Uterus (tissue), 3 donors: ENCODE measurements at regions not wholly inside any gene's neighbourhood (a gene's known extent, or its start where the extent isn't known, plus 50 kb on each side); places are given as distances from the start of the nearest gene placed in this dataset.

Experiments used
- DNase-seq, 2 donors: peaks; one replicate each; pipeline ENCODE4 v3.0.0-alpha.2; 2019 to 2020
- H3K27ac ChIP-seq, 2 donors: fragments of 200-600 bp; sonication (generic); 1 replicate in 1 of 2; 2 replicates in 1 of 2; pipeline ENCODE4 v1.5.1; 2016 to 2018
- H3K27me3 ChIP-seq, 2 donors: fragments of 200-600 bp; sonication (generic); one replicate each; pipeline ENCODE4 v1.5.1; 2018 to 2019; ENCODE audit warnings: control low read depth in 1 of 2
- H3K36me3 ChIP-seq, 2 donors: fragments of 200-600 bp; sonication (generic); one replicate each; pipeline ENCODE4 v1.5.1; 2019; ENCODE audit warnings: control low read depth in 1 of 2
- H3K4me1 ChIP-seq, 2 donors: fragments of 200-600 bp; sonication (generic); one replicate each; pipeline ENCODE4 v1.5.1; 2018 to 2019; ENCODE audit warnings: control low read depth in 1 of 2
- H3K4me3 ChIP-seq, 2 donors: fragments of 200-600 bp; sonication (generic); 1 replicate in 1 of 2; 2 replicates in 1 of 2; pipeline ENCODE4 v1.5.1; 2018 to 2019; ENCODE audit warnings: mild to moderate bottlenecking in 1 of 2
- H3K9me3 ChIP-seq, 2 donors: fragments of 200-600 bp; sonication (generic); one replicate each; pipeline ENCODE4 v1.5.1; 2019; ENCODE audit warnings: control low read depth in 1 of 2
- CTCF ChIP-seq, 4 experiments: fragments of 200-600 bp in 2 of 4; fragments of 450-650 bp in 2 of 4; sonication (generic) in 2 of 4; IDR thresholded peaks; one replicate each; pipeline ENCODE4 v1.5.1; 2016 to 2019; ENCODE audit warnings: antibody characterized with exemption in 4 of 4, mild to moderate bottlenecking in 2 of 4, moderate library complexity in 1 of 4
- POLR2A ChIP-seq, 2 donors: fragments of 450-650 bp; IDR thresholded peaks; one replicate each; pipeline ENCODE4 v1.6.1; 2016; ENCODE audit warnings: antibody characterized with exemption in 2 of 2, mild to moderate bottlenecking in 1 of 2, moderate library complexity in 1 of 2
- intact Hi-C: fragments of 100-400 bp; cut with DNase I; formaldehyde crosslinking; loops from one replicate; pipeline ENCODE4 v1.15.1; 2023; ENCODE audit warnings: low total_unique reads
- donor health status: DM: yes; HTN: yes; CAD: no.

- TF ChIP-seq POLR2A (IDR thresholded peaks at IDR 0.05) (no peak), CTCF (IDR thresholded peaks at IDR 0.05) (peak in 1 of 4 experiments; percentile 20)
- Histone ChIP-seq H3K9me3 (no peaks in the 10 kb centered on the region), H3K4me1 (no peaks in the 10 kb centered on the region), H3K27me3 (peaks cover 0 to 4% of the 10 kb centered on the region in 2 donors), H3K27ac (no peak overlapping the region), H3K4me3 (no peak overlapping the region), H3K36me3 (no peaks in the 10 kb centered on the region)
- DNase-seq: no peak
- intact Hi-C loops: loop anchor here (10.0 kb wide), 1 partner anchor 516 kb away; no protein-coding TSS in a partner anchor
Observed at GRCh38 chrX:36908801-36909675, 99.1 kb upstream of the FAM47C start.

DNA sequence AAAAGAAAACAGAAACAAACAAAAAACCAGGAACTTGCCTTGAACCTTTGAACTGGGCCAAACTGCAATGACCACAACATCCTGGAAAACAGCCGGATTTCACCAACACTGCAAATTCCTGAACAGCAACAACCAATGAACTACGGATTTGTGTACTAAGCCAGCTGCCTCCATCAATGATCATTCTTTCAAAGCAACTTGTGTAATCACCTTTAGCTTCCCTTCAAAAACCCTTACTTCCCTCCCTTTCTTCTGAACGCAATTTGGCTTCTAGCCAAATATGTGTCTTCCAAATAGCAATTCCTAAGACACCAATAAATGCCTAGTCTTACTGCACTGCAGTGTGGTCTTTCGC lies 98.5 kb upstream of the FAM47C start:
- Histone ChIP-seq H3K4me1 (no peaks in the 10 kb centered on the region), H3K27ac (no peak overlapping the region), H3K9me3 (no peaks in the 10 kb centered on the region), H3K27me3 (peaks cover 0 to 4% of the 10 kb centered on the region in 2 donors), H3K36me3 (no peaks in the 10 kb centered on the region), H3K4me3 (no peak overlapping the region)
- intact Hi-C loops: loop anchor here (10.0 kb wide), 1 partner anchor 515 kb away; no protein-coding TSS in a partner anchor
- no peak for DNase-seq
- no peak for TF ChIP-seq POLR2A (IDR thresholded peaks at IDR 0.05)
- TF ChIP-seq CTCF (IDR thresholded peaks at IDR 0.05): no peak

GRCh38 chrX:36913551-36913950 lies 94.6 kb upstream of the FAM47C start:
- H3K9me3 ChIP-seq: no peaks in the 10 kb centered on the region
- intact Hi-C loops: no loop called here
- no peak overlapping the region for H3K27ac ChIP-seq
- no peak for DNase-seq
- TF ChIP-seq POLR2A (IDR thresholded peaks at IDR 0.05) (no peak), CTCF (IDR thresholded peaks at IDR 0.05) (no peak)
- no peaks in the 10 kb centered on the region for H3K4me1 ChIP-seq
- no peak overlapping the region for H3K4me3 ChIP-seq
- peaks cover 0 to 4% of the 10 kb centered on the region in 2 donors for H3K27me3 ChIP-seq
- H3K36me3 ChIP-seq: no peaks in the 10 kb centered on the region

GRCh38 chrX:36916941-36917340 lies 91.2 kb upstream of the FAM47C start:
- DNase-seq: no peak
- Histone ChIP-seq H3K4me3 (no peak overlapping the region), H3K9me3 (no peaks in the 10 kb centered on the region), H3K27me3 (no peaks in the 10 kb centered on the region), H3K4me1 (no peaks in the 10 kb centered on the region), H3K27ac (no peak overlapping the region), H3K36me3 (no peaks in the 10 kb centered on the region)
- TF ChIP-seq POLR2A (IDR thresholded peaks at IDR 0.05) (no peak), CTCF (IDR thresholded peaks at IDR 0.05) (no peak)
- intact Hi-C loops: no loop called here

DNA sequence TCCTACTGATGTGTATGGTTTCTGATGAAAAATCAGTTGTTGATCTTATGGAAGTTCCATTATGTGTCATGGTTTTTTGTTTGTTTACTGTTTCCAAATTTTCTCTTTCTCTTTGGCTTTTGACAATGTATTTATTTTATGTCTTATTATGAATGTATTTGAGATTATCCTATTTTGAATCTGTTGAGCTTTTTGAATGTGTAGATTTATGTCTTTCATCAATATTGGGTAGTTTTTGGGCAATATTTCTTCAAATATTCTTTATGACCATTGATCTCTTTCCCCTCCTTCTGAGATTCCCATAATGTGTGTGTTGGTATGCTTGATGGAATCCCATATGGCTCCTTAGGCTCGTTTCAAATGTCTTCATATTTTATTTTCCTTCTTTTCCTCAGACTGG lies 80.5 kb upstream of the FAM47C start:
- Histone ChIP-seq H3K27me3 (no peaks in the 10 kb centered on the region), H3K4me3 (no peak overlapping the region), H3K36me3 (no peaks in the 10 kb centered on the region), H3K9me3 (peaks cover 0 to 3% of the 10 kb centered on the region in 2 donors), H3K27ac (no peak overlapping the region), H3K4me1 (no peaks in the 10 kb centered on the region)
- intact Hi-C loops: no loop called here
- TF ChIP-seq POLR2A (IDR thresholded peaks at IDR 0.05) (no peak), CTCF (IDR thresholded peaks at IDR 0.05) (no peak)
- DNase-seq: no peak
